HEK293 (cell line): ENCODE measurements at regions not wholly inside any gene's neighbourhood (a gene's known extent, or its start where the extent isn't known, plus 50 kb on each side); places are given as distances from the start of the nearest gene placed in this dataset.

Experiments used
- CTCF ChIA-PET: fragments of 350-600 bp; formaldehyde crosslinking; extraction: SDS; loops from one replicate; lab custom pipeline; 2021; ENCODE audit warnings: antibody characterized with exemption; lab: Yijun Ruan, JAX
- POLR2A ChIA-PET: fragments of 300-600 bp; formaldehyde crosslinking; extraction: SDS; loops from one replicate; lab custom pipeline; 2020; ENCODE audit warnings: antibody characterized with exemption, inconsistent platforms; lab: Yijun Ruan, JAX
- H3K27ac ChIP-seq: fragments of 200-500 bp; sonication (Bioruptor generic); 2 replicates; pipeline ENCODE4 v1.5.1; 2014; ENCODE audit warnings: low read depth, low read length, control low read depth, inconsistent platforms; ENCODE audit errors: extremely low read depth
- H3K36me3 ChIP-seq, 2 experiments: fragments of 200-500 bp in 1 of 2; sonication (Bioruptor generic) in 1 of 2; 1 replicate in 1 of 2; 2 replicates in 1 of 2; pipeline ENCODE4 v1.5.1; 2014 to 2017; ENCODE audit warnings: inconsistent platforms in 2 of 2, low read length in 2 of 2; ENCODE audit not compliant: control insufficient read depth in 2 of 2, insufficient read depth in 1 of 2
- H3K4me1 ChIP-seq: fragments of 200-500 bp; sonication (Bioruptor generic); 2 replicates; pipeline ENCODE4 v1.5.1; 2014; ENCODE audit warnings: mild to moderate bottlenecking, low read length, inconsistent platforms; ENCODE audit not compliant: control insufficient read depth, insufficient read depth
- H3K4me3 ChIP-seq: 2 replicates; pipeline ENCODE4 v1.5.1; 2011; ENCODE audit warnings: low read depth, mild to moderate bottlenecking, control low read depth, low read length, moderate library complexity
- H3K9me3 ChIP-seq: fragments of 200-500 bp; sonication (Bioruptor generic); 2 replicates; pipeline ENCODE4 v1.5.1; 2014; ENCODE audit warnings: low read depth, low read length, inconsistent platforms; ENCODE audit not compliant: control insufficient read depth, insufficient read depth
- GFI1B ChIP-seq: fragments of 450-650 bp; formaldehyde crosslinking; IDR thresholded peaks from 2 replicates; pipeline ENCODE4 v1.5.1; 2016; ENCODE audit warnings: missing biosample characterization, missing genetic modification characterization
- HOXA7 ChIP-seq: sonication (generic); formaldehyde crosslinking; IDR thresholded peaks from 2 replicates; pipeline ENCODE4 v1.8.1; 2022; ENCODE audit warnings: missing genetic modification reagents, borderline replicate concordance
- HOXC10 ChIP-seq: sonication (generic); formaldehyde crosslinking; IDR thresholded peaks from 2 replicates; pipeline ENCODE4 v1.8.1; 2023; ENCODE audit warnings: mild to moderate bottlenecking, missing genetic modification reagents
- INSM2 ChIP-seq: fragments of 450-650 bp; formaldehyde crosslinking; IDR thresholded peaks from 2 replicates; pipeline ENCODE4 v1.5.1; 2016; ENCODE audit warnings: missing biosample characterization, missing genetic modification characterization
- KLF17 ChIP-seq: fragments of 450-650 bp; formaldehyde crosslinking; IDR thresholded peaks from 2 replicates; pipeline ENCODE4 v1.5.1; 2016; ENCODE audit warnings: missing biosample characterization, missing genetic modification characterization
- KLF7 ChIP-seq: fragments of 450-650 bp; formaldehyde crosslinking; IDR thresholded peaks from 2 replicates; pipeline ENCODE4 v1.5.1; 2016; ENCODE audit warnings: missing biosample characterization, missing genetic modification characterization, borderline replicate concordance
- MZF1 ChIP-seq: fragments of 450-650 bp; formaldehyde crosslinking; IDR thresholded peaks from 2 replicates; pipeline ENCODE4 v1.5.1; 2017; ENCODE audit warnings: missing biosample characterization, missing genetic modification characterization, borderline replicate concordance
- OSR2 ChIP-seq: fragments of 450-650 bp; formaldehyde crosslinking; IDR thresholded peaks from 2 replicates; pipeline ENCODE4 v1.5.1; 2016; ENCODE audit warnings: missing biosample characterization, missing genetic modification characterization
- SALL2 ChIP-seq: fragments of 450-650 bp; formaldehyde crosslinking; IDR thresholded peaks from 2 replicates; pipeline ENCODE4 v1.5.0; 2017; ENCODE audit warnings: missing biosample characterization, mild to moderate bottlenecking, missing genetic modification characterization, borderline replicate concordance
- SETDB1 ChIP-seq: IDR thresholded peaks from one replicate; pipeline ENCODE4 v1.6.1; 2017; ENCODE audit warnings: mild to moderate bottlenecking, low read length, moderate library complexity, mixed read lengths; ENCODE audit not compliant: insufficient read length
- SP2 ChIP-seq: fragments of 450-650 bp; formaldehyde crosslinking; IDR thresholded peaks from 2 replicates; pipeline ENCODE4 v1.5.1; 2016; ENCODE audit warnings: missing biosample characterization, missing genetic modification characterization
- WT1 ChIP-seq: fragments of 450-650 bp; formaldehyde crosslinking; IDR thresholded peaks from 2 replicates; pipeline ENCODE4 v1.5.1; 2016; ENCODE audit warnings: missing biosample characterization, missing genetic modification characterization
- YY2 ChIP-seq: fragments of 450-650 bp; formaldehyde crosslinking; IDR thresholded peaks from 2 replicates; pipeline ENCODE4 v1.5.1; 2016; ENCODE audit warnings: missing biosample characterization, missing genetic modification characterization
- ZNF292 ChIP-seq: fragments of 450-650 bp; formaldehyde crosslinking; IDR thresholded peaks from 2 replicates; pipeline ENCODE4 v1.5.1; 2016; ENCODE audit warnings: low read depth, missing biosample characterization, missing genetic modification characterization, borderline replicate concordance
- ZNF324 ChIP-seq: fragments of 450-650 bp; formaldehyde crosslinking; IDR thresholded peaks from 2 replicates; pipeline ENCODE4 v1.5.1; 2016; ENCODE audit warnings: missing biosample characterization, missing genetic modification characterization
- ZNF449 ChIP-seq: fragments of 450-650 bp; formaldehyde crosslinking; IDR thresholded peaks from 2 replicates; pipeline ENCODE4 v1.5.1; 2017; ENCODE audit warnings: missing biosample characterization, mild to moderate bottlenecking, missing genetic modification characterization, moderate library complexity
- ZNF548 ChIP-seq: fragments of 450-650 bp; formaldehyde crosslinking; IDR thresholded peaks from 2 replicates; pipeline ENCODE4 v1.5.1; 2016; ENCODE audit warnings: missing biosample characterization, missing genetic modification characterization
- ZNF558 ChIP-seq: fragments of 450-650 bp; formaldehyde crosslinking; IDR thresholded peaks from 2 replicates; pipeline ENCODE4 v1.5.1; 2016; ENCODE audit warnings: missing biosample characterization, missing genetic modification characterization
- ZNF571 ChIP-seq: fragments of 450-650 bp; formaldehyde crosslinking; IDR thresholded peaks from 2 replicates; pipeline ENCODE4 v1.5.0; 2017; ENCODE audit warnings: missing biosample characterization, missing genetic modification characterization
- ZNF600 ChIP-seq: fragments of 450-650 bp; formaldehyde crosslinking; IDR thresholded peaks from 2 replicates; pipeline ENCODE4 v1.5.1; 2016; ENCODE audit warnings: missing biosample characterization, missing genetic modification characterization
- ZNF658 ChIP-seq: fragments of 450-650 bp; formaldehyde crosslinking; IDR thresholded peaks from 2 replicates; pipeline ENCODE4; 2016; ENCODE audit warnings: missing biosample characterization, missing genetic modification characterization
- ZNF677 ChIP-seq: fragments of 450-650 bp; IDR thresholded peaks from 2 replicates; pipeline ENCODE4 v1.5.0; 2018; ENCODE audit warnings: missing biosample characterization, mild to moderate bottlenecking, missing genetic modification characterization, moderate library complexity
- ZNF701 ChIP-seq: fragments of 450-650 bp; formaldehyde crosslinking; IDR thresholded peaks from 2 replicates; pipeline ENCODE4 v1.5.1; 2016; ENCODE audit warnings: missing biosample characterization, missing genetic modification characterization
- ZNF704 ChIP-seq: fragments of 450-650 bp; formaldehyde crosslinking; IDR thresholded peaks from 2 replicates; pipeline ENCODE4 v1.5.1; 2016; ENCODE audit warnings: missing biosample characterization, missing genetic modification characterization
- ZNF776 ChIP-seq: fragments of 450-650 bp; formaldehyde crosslinking; IDR thresholded peaks from 2 replicates; pipeline ENCODE4 v1.5.0; 2017; ENCODE audit warnings: missing biosample characterization, missing genetic modification characterization, borderline replicate concordance
- ZSCAN18 ChIP-seq: fragments of 450-650 bp; formaldehyde crosslinking; IDR thresholded peaks from 2 replicates; pipeline ENCODE4 v1.5.1; 2016; ENCODE audit warnings: missing biosample characterization, missing genetic modification characterization
- ZXDB ChIP-seq: fragments of 450-650 bp; formaldehyde crosslinking; IDR thresholded peaks from 2 replicates; pipeline ENCODE4 v1.5.1; 2016; ENCODE audit warnings: missing biosample characterization, missing genetic modification characterization

- Histone ChIP-seq H3K36me3 (no peaks in the 10 kb centered on the region), H3K4me3 (no peak overlapping the region), H3K4me1 (no peaks in the 10 kb centered on the region), H3K9me3 (no peaks in the 10 kb centered on the region), H3K27ac (no peak overlapping the region)
- ChIA-PET POLR2A (no interaction called here), CTCF (no interaction called here)
- no peak for TF ChIP-seq ZNF548 (tag by site-specific recombination)
- no peak for TF ChIP-seq SALL2
- no peak for TF ChIP-seq WT1 (tag by site-specific recombination)
- TF ChIP-seq INSM2 (tag by site-specific recombination) = no peak
- no peak for TF ChIP-seq ZXDB
- TF ChIP-seq ZNF658 (tag by site-specific recombination) = no peak
- TF ChIP-seq ZNF600 (tag by site-specific recombination) = no peak
- no peak for TF ChIP-seq ZNF324
Observed at GRCh38 chr2:215847718-215848117, 165.6 kb downstream of the MREG start.

- no peak for TF ChIP-seq ZNF292
- TF ChIP-seq MZF1 (tag by site-specific recombination) = no peak
- TF ChIP-seq SP2 (tag by site-specific recombination) = no peak
- no peak for TF ChIP-seq ZNF677 (tag by site-specific recombination)
- no peak for TF ChIP-seq HOXC10
- TF ChIP-seq ZNF558 (tag by site-specific recombination) = no peak
- no peak for TF ChIP-seq ZNF701 (tag by site-specific recombination)
- TF ChIP-seq ZNF776 (tag by site-specific recombination) = no peak
- TF ChIP-seq ZSCAN18 (tag by site-specific recombination) = no peak
- TF ChIP-seq ZNF449 = no peak
- TF ChIP-seq ZNF704 = no peak
- no peak for TF ChIP-seq YY2 (tag by site-specific recombination)
- no peak for TF ChIP-seq KLF7 (tag by site-specific recombination)
- no peak for TF ChIP-seq SETDB1
- TF ChIP-seq ZNF571 = no peak
- no peak for TF ChIP-seq OSR2 (tag by site-specific recombination)
- TF ChIP-seq HOXA7 = no peak
- no peak for TF ChIP-seq GFI1B (tag by site-specific recombination)
- no peak for TF ChIP-seq KLF17 (tag by site-specific recombination)
- Histone ChIP-seq H3K9me3 (no peaks in the 10 kb centered on the region), H3K4me3 (no peak overlapping the region), H3K4me1 (no peaks in the 10 kb centered on the region), H3K27ac (no peak overlapping the region), H3K36me3 (no peaks in the 10 kb centered on the region)
- ChIA-PET POLR2A (no interaction called here), CTCF (no interaction called here)
Observed at GRCh38 chr2:215847056-215847455, 166.3 kb downstream of the MREG start.
